Glutamatergic neuron (in vitro differentiated cells): ENCODE measurements at regions not wholly inside any gene's neighbourhood (a gene's known extent, or its start where the extent isn't known, plus 50 kb on each side); places are given as distances from the start of the nearest gene placed in this dataset.

Experiments used
- DNase-seq: peaks from one replicate; pipeline ENCODE4 v3.0.0; 2022
- H3K27ac Mint-ChIP-seq: one replicate; pipeline ENCODE4 v1.8.0; 2020; ENCODE audit warnings: mild to moderate bottlenecking, mixed read lengths, inconsistent platforms; ENCODE audit not compliant: unreplicated experiment
- H3K27me3 Mint-ChIP-seq: one replicate; pipeline ENCODE4 v1.8.0; 2020; ENCODE audit warnings: mild to moderate bottlenecking, moderate library complexity, mixed read lengths, inconsistent platforms; ENCODE audit not compliant: unreplicated experiment
- H3K36me3 Mint-ChIP-seq: one replicate; pipeline ENCODE4 v1.8.0; 2020; ENCODE audit warnings: mild to moderate bottlenecking, mixed read lengths, inconsistent platforms; ENCODE audit not compliant: unreplicated experiment
- H3K4me1 Mint-ChIP-seq: one replicate; pipeline ENCODE4 v1.8.0; 2020; ENCODE audit warnings: mild to moderate bottlenecking, low read depth, mixed read lengths, inconsistent platforms; ENCODE audit not compliant: unreplicated experiment
- H3K4me3 Mint-ChIP-seq: one replicate; pipeline ENCODE4 v1.8.0; 2020; ENCODE audit warnings: mild to moderate bottlenecking, mixed read lengths, inconsistent platforms; ENCODE audit not compliant: unreplicated experiment
- H3K9me3 Mint-ChIP-seq: one replicate; pipeline ENCODE4 v1.8.0; 2020; ENCODE audit warnings: mild to moderate bottlenecking, moderate library complexity, mixed read lengths, inconsistent platforms; ENCODE audit not compliant: unreplicated experiment
- TF ChIP-seq, protein P1 (sequence below): fragments of 200-600 bp; sonication (generic); IDR thresholded peaks from one replicate; pipeline ENCODE4 v1.5.0; 2021; ENCODE audit not compliant: partially characterized antibody, unreplicated experiment

DNA sequence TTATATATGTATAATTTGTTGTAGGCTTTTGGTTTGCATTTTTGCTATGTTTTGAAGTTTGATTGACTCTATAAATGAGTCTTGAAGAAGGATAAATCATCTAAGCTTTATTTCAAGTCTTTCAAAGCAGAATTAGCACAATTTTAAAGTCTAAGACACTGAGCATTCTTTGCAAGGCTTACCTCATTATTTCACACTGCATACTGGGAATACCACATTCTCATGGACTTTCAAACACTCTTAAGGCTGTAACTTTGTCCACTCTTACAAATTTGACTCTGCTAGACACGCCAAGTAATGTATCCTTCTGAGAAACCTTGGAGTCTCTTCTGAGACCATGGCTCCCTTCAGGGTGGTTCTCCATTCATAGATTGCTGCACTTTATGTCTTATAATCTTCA is 281.3 kb upstream of the COL8A1 start:
- H3K27ac Mint-ChIP-seq = no peak overlapping the region
- H3K4me3 Mint-ChIP-seq = no peak overlapping the region
- H3K9me3 Mint-ChIP-seq = no peaks in the 10 kb centered on the region
- TF ChIP-seq, protein P1, sequence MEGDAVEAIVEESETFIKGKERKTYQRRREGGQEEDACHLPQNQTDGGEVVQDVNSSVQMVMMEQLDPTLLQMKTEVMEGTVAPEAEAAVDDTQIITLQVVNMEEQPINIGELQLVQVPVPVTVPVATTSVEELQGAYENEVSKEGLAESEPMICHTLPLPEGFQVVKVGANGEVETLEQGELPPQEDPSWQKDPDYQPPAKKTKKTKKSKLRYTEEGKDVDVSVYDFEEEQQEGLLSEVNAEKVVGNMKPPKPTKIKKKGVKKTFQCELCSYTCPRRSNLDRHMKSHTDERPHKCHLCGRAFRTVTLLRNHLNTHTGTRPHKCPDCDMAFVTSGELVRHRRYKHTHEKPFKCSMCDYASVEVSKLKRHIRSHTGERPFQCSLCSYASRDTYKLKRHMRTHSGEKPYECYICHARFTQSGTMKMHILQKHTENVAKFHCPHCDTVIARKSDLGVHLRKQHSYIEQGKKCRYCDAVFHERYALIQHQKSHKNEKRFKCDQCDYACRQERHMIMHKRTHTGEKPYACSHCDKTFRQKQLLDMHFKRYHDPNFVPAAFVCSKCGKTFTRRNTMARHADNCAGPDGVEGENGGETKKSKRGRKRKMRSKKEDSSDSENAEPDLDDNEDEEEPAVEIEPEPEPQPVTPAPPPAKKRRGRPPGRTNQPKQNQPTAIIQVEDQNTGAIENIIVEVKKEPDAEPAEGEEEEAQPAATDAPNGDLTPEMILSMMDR = no peak
- no peak for DNase-seq
- no peaks in the 10 kb centered on the region for H3K4me1 Mint-ChIP-seq
- no peaks in the 10 kb centered on the region for H3K36me3 Mint-ChIP-seq
- H3K27me3 Mint-ChIP-seq = no peaks in the 10 kb centered on the region

DNA sequence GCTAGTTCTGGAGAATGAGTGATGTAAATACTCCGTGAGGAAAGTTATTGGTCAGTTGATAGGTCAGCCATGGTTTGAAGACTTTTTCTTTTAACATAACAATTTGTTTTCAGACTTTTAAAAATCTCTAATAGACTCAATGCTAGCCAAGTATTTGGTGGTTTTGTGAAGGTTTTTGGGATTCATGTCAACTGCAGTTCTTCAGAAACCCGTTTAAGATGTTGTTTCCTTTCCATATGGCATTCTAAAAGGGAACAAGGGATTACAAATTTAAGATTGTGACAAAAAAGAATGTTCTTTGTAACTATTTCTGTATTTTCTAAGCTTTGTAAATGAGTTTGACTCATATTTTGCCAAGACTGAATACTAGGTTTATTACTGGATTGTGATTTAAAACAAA is 281.7 kb upstream of the COL8A1 start:
- no peak overlapping the region for H3K27ac Mint-ChIP-seq
- TF ChIP-seq, protein P1 = no peak

DNA sequence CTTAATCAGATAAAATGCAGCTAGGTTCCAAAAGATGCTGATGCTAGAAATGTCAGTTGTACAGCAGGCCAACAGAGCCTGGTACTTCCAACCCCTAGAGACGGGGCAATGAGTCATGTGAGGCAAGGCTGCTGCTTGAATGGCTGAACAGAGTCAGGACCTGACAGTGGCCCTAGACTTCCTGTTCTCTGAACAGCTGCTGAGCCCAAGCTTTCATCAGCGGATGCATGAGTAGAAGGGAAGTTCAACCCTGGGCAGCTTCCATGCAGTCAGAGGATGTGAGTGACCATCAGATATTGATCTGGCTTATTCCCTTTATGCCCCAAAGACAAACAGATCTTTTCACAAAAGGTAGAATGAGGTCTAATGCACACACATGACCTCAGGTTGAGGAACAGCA is 282.9 kb upstream of the COL8A1 start:
- Mint-ChIP-seq H3K27me3 (no peaks in the 10 kb centered on the region), H3K36me3 (no peaks in the 10 kb centered on the region), H3K27ac (no peak overlapping the region), H3K9me3 (no peaks in the 10 kb centered on the region), H3K4me3 (no peak overlapping the region), H3K4me1 (no peaks in the 10 kb centered on the region)
- TF ChIP-seq, protein P1 = no peak
- no peak for DNase-seq

More for the DNA sequence above, 281.7 kb upstream of the COL8A1 start:
- Mint-ChIP-seq H3K4me3 (no peak overlapping the region), H3K36me3 (no peaks in the 10 kb centered on the region), H3K4me1 (no peaks in the 10 kb centered on the region), H3K27me3 (no peaks in the 10 kb centered on the region), H3K9me3 (no peaks in the 10 kb centered on the region)
- no peak for DNase-seq

DNA sequence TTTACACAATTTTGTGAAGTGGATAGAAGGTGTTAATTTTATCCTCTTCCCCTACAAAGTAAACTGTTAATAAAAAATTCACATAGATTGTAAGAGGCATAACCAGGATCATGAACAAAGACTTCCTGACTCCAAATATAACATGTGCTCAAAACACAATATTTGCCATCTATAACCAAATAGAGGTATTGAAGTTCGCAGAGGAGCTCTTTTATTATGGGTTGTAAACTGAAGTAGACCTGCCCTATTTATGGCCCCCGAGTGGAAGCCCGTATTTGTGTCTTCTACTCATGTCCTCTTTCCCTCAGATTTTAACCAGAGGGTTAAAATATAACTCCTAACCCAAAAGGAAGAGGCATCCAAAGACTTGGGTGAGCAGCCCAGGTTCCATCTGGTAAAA is 285.6 kb upstream of the COL8A1 start:
- Mint-ChIP-seq H3K9me3 (no peaks in the 10 kb centered on the region), H3K36me3 (no peaks in the 10 kb centered on the region), H3K27ac (no peak overlapping the region), H3K4me1 (no peaks in the 10 kb centered on the region), H3K4me3 (no peak overlapping the region), H3K27me3 (no peaks in the 10 kb centered on the region)
- DNase-seq = no peak
- TF ChIP-seq, protein P1 = no peak

DNA sequence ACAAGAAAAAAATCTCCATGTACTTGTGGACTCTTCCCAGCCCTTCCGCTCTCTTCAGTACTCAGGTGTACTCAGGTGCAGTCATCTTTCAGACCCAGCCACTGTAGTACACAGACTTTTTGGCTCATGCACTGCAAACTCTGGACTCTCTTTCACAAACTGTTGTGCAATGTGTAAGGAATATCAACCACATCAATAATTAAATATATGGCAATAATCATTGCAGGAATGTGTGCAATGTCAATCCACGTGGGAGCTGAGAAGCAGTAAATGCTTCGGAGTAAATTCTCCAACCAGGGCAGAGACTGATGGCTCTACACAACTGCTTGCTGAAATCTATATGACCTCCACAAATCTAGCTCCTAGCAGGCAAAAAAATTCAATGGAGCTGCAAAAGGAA is 287.3 kb upstream of the COL8A1 start:
- Mint-ChIP-seq H3K9me3 (no peaks in the 10 kb centered on the region), H3K27me3 (no peaks in the 10 kb centered on the region), H3K4me1 (no peaks in the 10 kb centered on the region), H3K27ac (no peak overlapping the region), H3K4me3 (no peak overlapping the region), H3K36me3 (no peaks in the 10 kb centered on the region)
- TF ChIP-seq, protein P1 = no peak
- DNase-seq = no peak
